SU-DHL-6 (cell line): ENCODE measurements at regions not wholly inside any gene's neighbourhood (a gene's known extent, or its start where the extent isn't known, plus 50 kb on each side); places are given as distances from the start of the nearest gene placed in this dataset.

ENCODE experiments used
- EZH2phosphoT487 ChIP-seq: fragments of 200-600 bp; sonication (generic), shearing (Covaris generic); conservative IDR thresholded peaks from 2 replicates; pipeline ENCODE4 v1.6.1; 2018; ENCODE audit warnings: mild to moderate bottlenecking, antibody characterized with exemption, low read length, moderate library complexity, mixed read lengths
- TF ChIP-seq, protein P1 (sequence below): fragments of 200-600 bp; sonication (generic); IDR thresholded peaks from one replicate; pipeline ENCODE4 v1.5.1; 2017; ENCODE audit warnings: antibody characterized with exemption, mild to moderate bottlenecking, low read length, moderate library complexity; ENCODE audit not compliant: insufficient read depth, poor library complexity, severe bottlenecking

DNA sequence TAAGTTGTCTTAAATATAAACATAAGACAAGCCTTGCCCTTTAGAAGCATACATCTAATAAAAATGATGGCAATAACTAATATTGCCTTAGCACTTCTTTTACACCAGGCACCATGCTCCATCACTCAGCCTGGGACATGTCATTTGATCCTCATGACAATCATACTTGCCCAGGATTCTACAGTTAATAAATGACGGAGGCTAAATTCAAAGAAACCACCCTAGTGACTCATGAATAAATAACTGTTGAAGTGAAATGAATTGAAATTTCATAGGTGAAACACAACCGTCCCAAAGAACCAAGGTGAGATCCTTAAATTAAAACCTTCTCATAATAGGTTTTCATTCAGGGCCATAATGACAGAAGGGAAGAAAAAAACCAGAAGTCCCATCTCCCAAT, 89.5 kb downstream of the GRIN2B start:
- TF ChIP-seq, protein P1, sequence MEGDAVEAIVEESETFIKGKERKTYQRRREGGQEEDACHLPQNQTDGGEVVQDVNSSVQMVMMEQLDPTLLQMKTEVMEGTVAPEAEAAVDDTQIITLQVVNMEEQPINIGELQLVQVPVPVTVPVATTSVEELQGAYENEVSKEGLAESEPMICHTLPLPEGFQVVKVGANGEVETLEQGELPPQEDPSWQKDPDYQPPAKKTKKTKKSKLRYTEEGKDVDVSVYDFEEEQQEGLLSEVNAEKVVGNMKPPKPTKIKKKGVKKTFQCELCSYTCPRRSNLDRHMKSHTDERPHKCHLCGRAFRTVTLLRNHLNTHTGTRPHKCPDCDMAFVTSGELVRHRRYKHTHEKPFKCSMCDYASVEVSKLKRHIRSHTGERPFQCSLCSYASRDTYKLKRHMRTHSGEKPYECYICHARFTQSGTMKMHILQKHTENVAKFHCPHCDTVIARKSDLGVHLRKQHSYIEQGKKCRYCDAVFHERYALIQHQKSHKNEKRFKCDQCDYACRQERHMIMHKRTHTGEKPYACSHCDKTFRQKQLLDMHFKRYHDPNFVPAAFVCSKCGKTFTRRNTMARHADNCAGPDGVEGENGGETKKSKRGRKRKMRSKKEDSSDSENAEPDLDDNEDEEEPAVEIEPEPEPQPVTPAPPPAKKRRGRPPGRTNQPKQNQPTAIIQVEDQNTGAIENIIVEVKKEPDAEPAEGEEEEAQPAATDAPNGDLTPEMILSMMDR, result no peak
- no peak for TF ChIP-seq EZH2phosphoT487
